Heart left ventricle (tissue), 13 donors: ENCODE measurements at regions not wholly inside any gene's neighbourhood (a gene's known extent, or its start where the extent isn't known, plus 50 kb on each side); places are given as distances from the start of the nearest gene placed in this dataset.

Source experiments
- CTCF ChIP-seq, 12 donors: fragments of 200-600 bp; sonication (generic) in 4 of 12; IDR thresholded peaks; one replicate each; pipeline versions ENCODE4 v1.5.0 to v1.8.0; 2018 to 2022; ENCODE audit warnings: antibody characterized with exemption in 12 of 12, mild to moderate bottlenecking in 5 of 12
- POLR2A ChIP-seq, 2 donors: fragments of 450-650 bp; IDR thresholded peaks; one replicate each; pipeline ENCODE4 v1.6.1; 2017; ENCODE audit warnings: antibody characterized with exemption in 2 of 2, mild to moderate bottlenecking in 2 of 2, moderate library complexity in 2 of 2
- donor health status: ischemic (EF 13 %, LVEDD 7.1; RV severe dilation, severe dysfunction).
- donor health status: DM: no; HTN: yes; CAD: no.
- donor health status: DM: no; HTN: no; CAD: no.
- donor health status: ischemic (EF 25% LVEDD 6.9; RV normal size, moderate dysfunction).
- donor health status: ischemic (EF 25% LVEDD 5.7; RV mildly dilated, moderate dysfunction).
- donor health status: ischemic (EF 35%, LVEDD 5.7; RV mildly dilated, moderate dysfunction).
- donor health status: nonischemic (EF 11% LVEDD 7.7; RV severe dilation, severe dysfunction).
- donor health status: DM: yes; HTN: yes; CAD: no.
- donor health status: PGD.
- donor health status: ischemic (EF 29% LVEDD 5.4; RV normal size, mild dysfunction).
- donor health status: nonischemic (EF 23%, LVEDD 6.1; RV moderate dilation, normal function).

- no peak for TF ChIP-seq CTCF (IDR thresholded peaks at IDR 0.05)
- TF ChIP-seq POLR2A (IDR thresholded peaks at IDR 0.05): no peak
Observed at GRCh38 chr2:220684099-220684498, 888.0 kb downstream of the EPHA4 start.
